ENCODE measurements at regions not wholly inside any gene's neighbourhood (a gene's known extent, or its start where the extent isn't known, plus 50 kb on each side); places are given as distances from the start of the nearest gene placed in this dataset.

DNA sequence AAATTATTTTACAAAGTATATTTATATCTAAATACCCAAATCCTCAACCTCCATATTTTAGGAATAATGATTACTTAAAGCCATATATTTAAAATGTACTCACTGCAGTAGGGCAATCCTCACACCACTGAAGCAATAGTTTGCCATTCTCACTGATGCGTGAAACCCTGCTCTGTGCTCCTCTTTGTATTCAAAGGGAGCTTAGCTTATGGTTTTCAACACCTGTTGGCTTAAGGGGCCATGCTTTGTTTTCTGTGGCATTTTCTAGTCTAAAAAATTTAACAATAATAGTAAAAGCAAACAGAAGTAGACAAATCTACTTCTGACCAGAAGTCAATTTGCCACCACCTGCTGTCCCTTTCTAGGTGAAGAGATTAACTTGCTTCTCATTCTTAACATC is 294.6 kb downstream of the FLRT2 start:
- TF ChIP-seq EGR1 (IDR thresholded peaks at IDR 0.05; ENCODE audit: borderline replicate concordance in 1 of 2, low read depth in 2 of 2, low read length in 2 of 2) = no peak
- TF ChIP-seq, protein P1, sequence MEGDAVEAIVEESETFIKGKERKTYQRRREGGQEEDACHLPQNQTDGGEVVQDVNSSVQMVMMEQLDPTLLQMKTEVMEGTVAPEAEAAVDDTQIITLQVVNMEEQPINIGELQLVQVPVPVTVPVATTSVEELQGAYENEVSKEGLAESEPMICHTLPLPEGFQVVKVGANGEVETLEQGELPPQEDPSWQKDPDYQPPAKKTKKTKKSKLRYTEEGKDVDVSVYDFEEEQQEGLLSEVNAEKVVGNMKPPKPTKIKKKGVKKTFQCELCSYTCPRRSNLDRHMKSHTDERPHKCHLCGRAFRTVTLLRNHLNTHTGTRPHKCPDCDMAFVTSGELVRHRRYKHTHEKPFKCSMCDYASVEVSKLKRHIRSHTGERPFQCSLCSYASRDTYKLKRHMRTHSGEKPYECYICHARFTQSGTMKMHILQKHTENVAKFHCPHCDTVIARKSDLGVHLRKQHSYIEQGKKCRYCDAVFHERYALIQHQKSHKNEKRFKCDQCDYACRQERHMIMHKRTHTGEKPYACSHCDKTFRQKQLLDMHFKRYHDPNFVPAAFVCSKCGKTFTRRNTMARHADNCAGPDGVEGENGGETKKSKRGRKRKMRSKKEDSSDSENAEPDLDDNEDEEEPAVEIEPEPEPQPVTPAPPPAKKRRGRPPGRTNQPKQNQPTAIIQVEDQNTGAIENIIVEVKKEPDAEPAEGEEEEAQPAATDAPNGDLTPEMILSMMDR (IDR thresholded peaks at IDR 0.05 in 2 of 3, conservative IDR thresholded peaks at IDR 0.05 in 1 of 3; ENCODE audit: control insufficient read depth in 2 of 3, extremely low read depth in 1 of 3, insufficient read depth in 1 of 3, low read depth in 3 of 3, low read length in 3 of 3) = no peak
- no peak for TF ChIP-seq GABPA (IDR thresholded peaks at IDR 0.05; ENCODE audit: low read depth)
- TF ChIP-seq MXI1 (IDR thresholded peaks at IDR 0.05; ENCODE audit: low read depth, low read length) = no peak
- no peak for TF ChIP-seq SIN3A (IDR thresholded peaks at IDR 0.05; ENCODE audit: low read depth, low read length)
- TF ChIP-seq RFX5 (IDR thresholded peaks at IDR 0.05; ENCODE audit: low read depth, low read length) = no peak
